ENCODE measurements at regions not wholly inside any gene's neighbourhood (a gene's known extent, or its start where the extent isn't known, plus 50 kb on each side); places are given as distances from the start of the nearest gene placed in this dataset.

DNA sequence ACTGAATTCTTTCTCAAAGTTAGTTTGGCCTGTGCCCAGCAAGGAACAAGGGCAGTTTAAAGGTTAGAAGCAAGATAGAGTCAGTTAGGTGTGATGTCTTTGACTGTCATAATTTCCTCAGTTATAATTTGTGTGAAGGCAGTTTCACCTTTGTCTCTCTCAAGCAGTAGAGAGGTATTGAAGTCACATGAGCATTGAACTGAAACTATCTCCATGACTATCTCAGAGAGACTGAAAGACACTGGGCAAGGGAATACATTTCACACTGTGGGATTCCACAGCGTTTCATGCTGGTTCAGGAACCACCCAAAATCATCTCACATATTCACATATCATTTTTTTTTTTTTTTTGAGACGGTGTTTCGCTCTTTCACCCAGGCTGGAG, 366.1 kb downstream of the PREX1 start:
- CTCF ChIA-PET, result interaction anchor here (2.4 kb wide), 1 partner anchor 159 kb away, joined by 8 read pairs; no protein-coding TSS in a partner anchor
- DNase-seq (no peak), ATAC-seq (no peak)
- Mint-ChIP-seq H3K27ac (no peak overlapping the region), H3K27me3 (peaks cover 1% of the 10 kb centered on the region), H3K9me3 (no peaks in the 10 kb centered on the region), H3K4me1 (ENCODE audit: low read depth) (peaks cover 2% of the 10 kb centered on the region), H3K36me3 (ENCODE audit: low read depth) (no peaks in the 10 kb centered on the region), H3K4me3 (no peak overlapping the region)
- TF ChIP-seq CTCF (IDR thresholded peaks at IDR 0.05), result no peak
- POLR2A ChIA-PET, result no interaction called here
- intact Hi-C loops (cut with micrococcal nuclease), result no loop called here

DNA sequence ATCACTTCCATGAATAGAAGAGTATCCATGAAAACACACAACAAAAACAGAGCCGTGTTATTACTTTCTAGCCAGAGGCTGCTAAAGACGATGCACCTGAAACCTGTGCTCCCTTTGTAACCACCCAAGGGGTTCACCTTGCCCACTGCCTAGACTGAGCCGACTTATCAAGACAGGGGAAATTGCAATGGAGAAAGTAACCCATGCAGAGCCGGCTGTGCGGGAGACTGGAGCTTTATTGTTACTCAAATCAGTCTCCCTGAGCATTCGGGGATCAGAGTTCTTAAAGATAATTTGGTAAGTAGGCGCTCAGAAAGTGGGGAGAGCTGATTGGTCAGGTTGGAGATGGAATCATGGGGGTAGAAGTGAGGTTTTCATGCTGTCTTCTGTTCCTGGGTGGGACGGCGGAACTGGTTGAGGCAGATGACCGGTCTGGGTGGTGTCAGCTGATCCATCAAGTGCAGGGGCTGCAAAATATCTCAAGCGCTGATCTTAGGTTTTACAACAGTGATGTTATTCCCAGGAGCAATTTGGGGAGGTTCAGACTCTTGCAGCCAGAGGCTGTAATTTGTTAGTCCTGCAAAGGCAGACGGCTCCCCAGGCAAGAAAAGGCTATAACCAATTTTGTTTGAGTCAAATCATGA, 366.6 kb downstream of the PREX1 start:
- no peak for DNase-seq
- ATAC-seq, result no peak
- Mint-ChIP-seq H3K4me1 (ENCODE audit: low read depth) (peaks cover 2% of the 10 kb centered on the region), H3K9me3 (no peaks in the 10 kb centered on the region), H3K27me3 (peaks cover 1% of the 10 kb centered on the region), H3K36me3 (ENCODE audit: low read depth) (no peaks in the 10 kb centered on the region), H3K4me3 (no peak overlapping the region), H3K27ac (no peak overlapping the region)
- POLR2A ChIA-PET, result no interaction called here
- no peak for TF ChIP-seq CTCF (IDR thresholded peaks at IDR 0.05)
- CTCF ChIA-PET, result interaction anchor here (2.4 kb wide), 1 partner anchor 159 kb away, joined by 8 read pairs; no protein-coding TSS in a partner anchor
- intact Hi-C loops (cut with micrococcal nuclease), result no loop called here

- POLR2A ChIA-PET, result no interaction called here
- CTCF ChIA-PET, result interaction anchor here (2.4 kb wide), 1 partner anchor 160 kb away, joined by 8 read pairs; no protein-coding TSS in a partner anchor
- DNase-seq, result no peak
- Mint-ChIP-seq H3K4me1 (ENCODE audit: low read depth) (peaks cover 2% of the 10 kb centered on the region), H3K4me3 (no peak overlapping the region), H3K9me3 (no peaks in the 10 kb centered on the region), H3K27ac (no peak overlapping the region), H3K27me3 (peaks cover 2% of the 10 kb centered on the region), H3K36me3 (ENCODE audit: low read depth) (no peaks in the 10 kb centered on the region)
- intact Hi-C loops (cut with micrococcal nuclease), result no loop called here
- no peak for ATAC-seq
- no peak for TF ChIP-seq CTCF (IDR thresholded peaks at IDR 0.05)
Measured at GRCh38 chr20:48460681-48461080, 367.1 kb downstream of the PREX1 start.

GRCh38 chr20:48459722-48460395, 367.9 kb downstream of the PREX1 start:
- POLR2A ChIA-PET, result no interaction called here
- ATAC-seq (no peak), DNase-seq (no peak)
- Mint-ChIP-seq H3K4me3 (no peak overlapping the region), H3K27me3 (peaks cover 2% of the 10 kb centered on the region), H3K9me3 (no peaks in the 10 kb centered on the region), H3K36me3 (ENCODE audit: low read depth) (no peaks in the 10 kb centered on the region), H3K27ac (no peak overlapping the region), H3K4me1 (ENCODE audit: low read depth) (peaks cover 2% of the 10 kb centered on the region)
- intact Hi-C loops (cut with micrococcal nuclease), result no loop called here
- no peak for TF ChIP-seq CTCF (IDR thresholded peaks at IDR 0.05)
- CTCF ChIA-PET, result no interaction called here

DNA sequence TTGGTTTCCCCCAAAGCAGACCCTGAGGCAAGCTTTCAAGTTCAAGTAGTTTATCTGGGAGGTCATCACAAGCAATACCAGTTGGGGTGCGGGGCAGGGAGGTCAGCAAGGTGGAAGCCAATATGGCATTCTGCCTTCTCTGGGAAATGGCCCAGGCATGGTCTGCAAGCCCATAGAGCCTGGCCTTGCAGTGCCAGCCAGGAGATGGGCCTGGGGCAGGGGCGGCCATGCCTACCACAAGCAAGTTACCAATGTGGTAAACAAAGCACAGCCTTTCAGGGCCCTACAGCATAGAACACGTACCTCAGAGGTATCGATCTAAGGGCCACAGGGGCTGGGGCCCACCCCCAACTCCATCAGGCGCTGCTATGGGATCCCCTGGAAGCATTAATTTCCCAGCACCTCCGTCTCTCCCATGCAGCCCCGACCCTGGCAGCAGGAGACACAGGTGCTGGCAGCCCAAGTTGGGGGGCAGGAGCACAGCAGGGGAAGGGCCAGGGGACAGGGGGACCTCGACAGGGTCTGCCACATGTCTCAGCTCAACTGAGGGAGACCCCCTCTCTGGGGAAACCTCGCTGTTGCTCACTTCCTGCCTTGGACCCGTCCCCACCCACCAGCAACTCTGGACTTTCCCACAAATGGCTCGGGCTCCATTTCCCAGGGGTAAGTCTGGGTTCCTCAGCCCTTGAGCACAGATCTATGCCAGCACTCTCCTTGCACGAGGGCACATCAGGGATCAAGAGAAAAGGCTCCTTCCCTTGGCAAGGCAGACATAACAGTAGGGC, 369.0 kb downstream of the PREX1 start:
- intact Hi-C loops (cut with micrococcal nuclease), result no loop called here
- TF ChIP-seq CTCF (IDR thresholded peaks at IDR 0.05), result no peak
- ATAC-seq (no peak), DNase-seq (no peak)
- Mint-ChIP-seq H3K4me3 (no peak overlapping the region), H3K27ac (no peak overlapping the region), H3K27me3 (peaks cover 5% of the 10 kb centered on the region), H3K4me1 (ENCODE audit: low read depth) (peaks cover 2% of the 10 kb centered on the region), H3K9me3 (no peaks in the 10 kb centered on the region), H3K36me3 (ENCODE audit: low read depth) (no peaks in the 10 kb centered on the region)
- POLR2A ChIA-PET, result no interaction called here
- CTCF ChIA-PET, result no interaction called here
